GM18498 (cell line): ENCODE measurements at regions not wholly inside any gene's neighbourhood (a gene's known extent, or its start where the extent isn't known, plus 50 kb on each side); places are given as distances from the start of the nearest gene placed in this dataset.

Experiments
- ATAC-seq: cut with Tn5 transposase; IDR thresholded peaks from one replicate; pipeline ENCODE4 v1.9.1; 2021; ENCODE audit warnings: mild to moderate bottlenecking, moderate library complexity; ENCODE audit not compliant: unreplicated experiment

DNA sequence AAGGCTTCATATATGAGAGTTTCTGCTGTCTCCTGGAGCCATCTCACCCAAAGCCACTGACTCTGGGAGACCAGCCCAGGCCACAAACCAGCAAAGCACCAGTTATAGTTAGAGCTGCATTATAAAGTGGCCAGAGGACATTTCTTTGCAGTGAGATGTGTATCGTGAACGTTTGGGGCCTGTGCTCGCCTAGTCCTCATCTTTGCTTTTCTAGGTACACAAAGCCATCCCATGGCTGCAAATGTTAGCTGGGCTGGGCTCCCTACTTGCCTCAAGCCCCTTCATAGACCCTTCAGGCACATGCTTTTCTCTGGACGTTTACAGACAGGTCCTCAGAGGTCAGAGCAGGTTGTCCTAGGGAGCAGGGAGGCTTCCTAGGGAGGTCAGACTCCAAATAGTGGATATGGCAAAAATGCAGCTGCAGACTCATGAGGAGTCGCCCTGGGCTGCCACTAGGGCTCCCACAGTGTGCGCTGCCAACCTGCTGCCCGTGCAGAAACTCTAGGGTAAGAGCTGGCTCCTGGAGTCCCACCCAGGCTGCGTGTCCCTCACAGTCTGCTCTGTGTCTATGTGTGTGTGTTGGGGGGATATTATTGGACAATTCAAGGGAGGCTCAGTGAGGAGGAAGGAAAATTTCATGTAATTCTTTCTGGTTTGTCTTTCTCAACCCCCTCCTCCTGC is 141.0 kb downstream of the RPIA start:
- peak; percentile 5 for ATAC-seq

DNA sequence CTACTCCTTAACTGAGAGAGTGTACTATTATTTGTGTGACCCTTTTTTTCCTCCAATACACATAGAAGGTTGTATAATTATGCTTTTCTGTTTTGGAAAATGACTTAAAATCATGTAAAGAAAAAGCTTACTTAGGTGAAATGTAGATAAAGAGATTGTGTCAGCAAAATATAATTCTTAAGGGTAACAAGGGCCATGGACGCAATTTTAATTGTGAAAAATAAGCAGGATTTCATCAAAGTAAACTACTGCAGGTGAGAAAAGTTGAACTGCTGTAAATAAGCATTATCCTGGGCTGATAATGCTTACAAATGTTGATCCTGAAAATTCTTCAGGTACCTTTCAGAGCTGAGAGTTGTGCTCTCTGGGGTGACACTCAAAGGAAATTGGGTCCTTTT is 141.5 kb downstream of the RPIA start:
- ATAC-seq = no peak

DNA sequence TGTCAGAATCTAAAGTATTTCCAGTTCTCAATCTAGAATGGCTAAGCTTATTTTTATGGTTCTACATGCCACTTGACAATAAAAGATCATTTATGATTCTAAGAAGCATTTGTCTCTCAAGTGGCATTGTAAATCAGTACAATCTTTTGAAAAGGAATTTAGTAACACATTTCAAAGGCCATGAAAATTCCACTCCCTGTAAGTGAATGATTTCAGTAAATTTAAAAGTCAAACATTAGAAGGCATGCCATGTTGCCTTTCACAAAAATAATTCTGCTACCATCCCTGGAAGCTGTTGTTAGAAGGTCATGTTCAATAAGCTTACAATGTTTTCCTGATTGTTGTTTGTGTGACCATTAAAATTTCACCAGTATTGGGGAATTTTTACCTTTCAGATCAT is 142.9 kb downstream of the RPIA start:
- ATAC-seq = no peak

DNA sequence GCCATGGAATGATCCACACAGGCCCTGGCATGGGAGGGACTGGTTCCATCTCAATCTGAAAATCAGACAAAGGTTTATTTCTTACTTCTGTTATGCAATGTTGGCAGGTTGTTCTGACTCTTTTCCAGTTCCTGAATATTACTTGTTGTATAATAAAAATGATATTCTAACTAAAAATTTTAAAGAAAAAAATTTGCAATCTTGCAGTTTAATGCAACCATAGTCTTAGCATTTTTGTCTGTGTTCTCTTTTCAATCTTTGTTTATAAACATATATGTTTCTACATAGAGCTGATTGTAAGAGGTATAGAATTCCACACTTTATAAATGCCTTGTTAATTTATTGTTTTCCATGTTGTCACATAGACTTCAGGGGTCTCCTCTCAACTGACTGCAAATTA is 143.4 kb downstream of the RPIA start:
- no peak for ATAC-seq

DNA sequence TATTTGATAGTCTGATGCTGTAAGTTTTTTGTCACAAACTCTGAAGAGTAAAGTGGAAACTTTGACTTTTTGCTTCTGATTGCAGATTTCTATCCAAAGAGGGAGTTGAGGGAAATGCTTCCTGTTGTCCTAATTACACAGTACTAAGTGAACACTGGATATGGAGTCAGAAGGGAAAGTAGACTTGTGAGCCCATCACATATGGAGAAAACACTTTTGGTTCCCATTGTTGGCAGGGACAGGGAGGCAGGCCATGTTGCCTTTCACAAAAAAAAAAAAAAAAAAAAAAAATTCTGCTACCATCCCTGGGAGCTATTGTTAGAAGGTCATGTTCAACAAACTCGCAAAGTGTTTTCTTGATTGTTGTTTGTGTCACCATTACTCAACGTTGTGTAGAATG is 144.3 kb downstream of the RPIA start:
- ATAC-seq = no peak

DNA sequence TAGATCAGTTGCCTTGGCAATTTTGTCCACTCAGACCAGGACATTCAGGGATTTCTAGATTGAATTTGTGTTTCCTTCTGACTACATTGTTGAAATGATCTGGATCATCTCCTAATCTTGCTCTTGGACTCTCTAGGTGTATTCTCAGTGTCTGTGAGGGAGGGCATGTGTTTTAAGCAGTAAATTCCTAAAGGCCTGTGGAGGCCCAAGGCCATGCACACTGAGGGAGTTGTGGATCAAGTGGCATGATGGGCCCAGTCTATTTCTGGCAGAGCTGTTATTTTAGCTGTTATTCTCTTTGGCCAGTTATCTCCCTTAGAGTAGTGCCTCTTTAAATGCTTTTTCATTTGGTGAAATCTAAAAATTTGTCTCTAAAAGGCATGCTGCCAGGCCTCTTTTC is 144.9 kb downstream of the RPIA start:
- ATAC-seq = no peak

DNA sequence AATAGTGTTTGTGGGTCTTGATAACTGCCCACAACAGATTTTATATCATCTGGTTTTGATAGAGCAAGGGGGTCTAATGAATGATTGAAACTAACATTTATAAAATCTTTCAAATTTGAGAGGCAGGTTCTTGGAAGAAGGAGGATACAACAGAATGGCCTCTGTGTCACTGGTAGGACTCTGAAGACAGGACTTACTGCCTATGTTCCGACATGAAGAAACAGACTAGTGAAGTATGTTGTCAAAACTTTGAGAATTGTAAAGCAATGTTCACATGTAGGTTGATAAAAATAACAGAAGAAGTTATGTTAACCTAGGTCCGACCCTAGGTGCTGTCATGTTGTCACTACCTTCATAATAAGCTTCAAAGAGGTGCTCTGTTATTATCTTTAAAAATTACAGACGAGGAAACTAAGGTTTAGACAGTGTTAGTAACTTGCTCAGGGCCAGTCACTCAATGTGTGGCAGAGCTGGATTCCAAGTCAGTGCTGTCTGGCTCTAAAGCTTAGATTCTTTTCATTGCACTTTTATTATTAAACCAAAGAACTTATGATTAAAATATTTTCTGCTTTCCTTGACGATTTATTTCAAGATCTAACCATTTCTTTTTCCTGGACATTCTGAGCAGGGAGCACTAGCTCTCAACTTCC is 146.2 kb downstream of the RPIA start:
- peak; percentile 5 for ATAC-seq

DNA sequence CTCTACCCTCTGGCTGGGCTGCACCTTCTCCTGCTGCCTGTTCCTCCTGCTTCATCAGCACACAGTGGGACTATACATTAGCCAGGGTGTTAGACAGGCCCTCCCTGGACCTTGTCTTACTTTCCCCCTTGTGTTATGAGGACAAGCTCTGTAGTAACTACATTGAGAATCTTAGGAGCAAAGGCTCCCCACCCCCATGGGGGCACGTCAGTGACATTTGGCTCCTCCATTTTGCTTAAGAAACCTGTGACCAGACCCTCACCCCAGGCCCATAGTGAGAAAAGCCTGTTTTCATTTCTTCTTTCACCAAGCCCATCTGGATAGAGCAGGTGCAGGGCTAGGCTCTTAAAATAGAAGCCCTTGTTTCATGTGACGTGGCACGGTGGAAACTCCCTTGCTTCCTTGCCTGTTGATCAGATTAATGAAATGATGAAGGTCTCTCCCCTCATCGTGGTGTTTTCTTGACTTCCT is 146.7 kb downstream of the RPIA start:
- peak; percentile 84 for ATAC-seq

DNA sequence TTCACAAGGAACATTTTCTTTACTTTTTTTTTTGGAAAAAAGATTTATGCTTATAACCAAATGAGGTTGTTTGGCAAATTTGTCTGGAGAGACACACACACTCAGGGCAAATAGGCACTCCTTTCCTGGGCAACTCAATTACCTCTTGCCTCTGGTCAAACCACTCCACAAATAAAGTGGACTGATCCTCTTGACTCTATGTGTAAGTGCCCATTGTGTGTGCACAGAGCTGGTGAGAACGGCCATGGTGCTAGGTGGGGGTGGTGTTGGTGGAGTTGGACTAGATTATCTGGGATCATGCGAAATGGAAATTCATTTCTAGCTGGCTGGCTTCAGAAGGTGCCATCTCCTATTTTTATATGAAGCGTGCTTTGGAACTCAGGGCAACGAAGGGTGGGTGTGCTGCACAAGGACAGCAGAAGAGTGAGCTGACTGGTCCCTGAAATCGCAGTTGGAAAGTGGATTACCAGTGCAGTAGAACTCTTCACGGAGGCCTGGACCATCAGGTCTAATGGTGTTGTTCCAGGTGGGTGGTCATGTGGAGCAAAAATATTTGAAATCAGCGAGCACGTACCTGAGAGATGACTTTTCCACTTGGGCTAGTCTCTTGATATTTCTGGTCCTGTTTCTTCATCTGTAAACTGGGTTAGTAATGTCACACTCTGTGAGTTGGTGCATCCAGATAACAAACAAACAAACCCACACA is 149.9 kb downstream of the RPIA start:
- no peak for ATAC-seq

DNA sequence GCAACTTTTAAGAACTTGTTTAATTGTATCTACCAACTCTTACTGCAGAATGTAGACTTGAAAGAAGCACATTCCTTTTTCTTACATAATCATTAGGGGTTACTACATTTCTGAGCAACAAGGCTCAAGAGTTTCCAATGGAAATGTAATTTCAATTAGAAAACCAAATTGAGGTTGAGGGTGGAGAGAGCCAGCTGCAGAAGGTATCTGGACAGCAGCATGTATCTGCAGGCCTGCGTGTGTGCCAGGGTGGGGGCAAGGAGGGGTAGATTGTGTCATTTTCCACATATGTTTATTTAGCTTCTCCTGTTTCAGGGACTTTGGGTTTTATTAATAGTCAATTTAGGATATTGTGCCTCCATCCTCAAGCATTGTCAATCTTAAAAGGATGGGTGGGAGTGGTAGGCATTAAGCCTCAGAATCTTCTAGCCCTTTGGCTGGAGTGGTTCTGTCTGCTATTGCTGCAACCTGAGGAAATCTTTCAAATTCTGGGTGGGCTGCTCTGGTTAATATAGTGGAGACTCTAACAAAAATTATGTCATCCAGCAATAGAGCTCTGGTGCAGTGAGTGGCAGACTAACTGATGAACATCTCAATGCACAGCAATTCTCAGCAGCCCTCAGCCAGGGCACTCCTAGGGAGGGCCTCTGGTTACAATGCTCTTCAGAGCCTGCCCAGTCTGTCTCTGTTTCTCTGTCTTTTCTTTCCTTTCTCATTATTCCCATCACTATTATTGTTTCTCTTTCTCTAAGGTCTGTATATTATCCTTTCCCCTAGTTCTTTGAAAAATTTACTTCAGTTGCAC is 151.4 kb downstream of the RPIA start:
- ATAC-seq = no peak

DNA sequence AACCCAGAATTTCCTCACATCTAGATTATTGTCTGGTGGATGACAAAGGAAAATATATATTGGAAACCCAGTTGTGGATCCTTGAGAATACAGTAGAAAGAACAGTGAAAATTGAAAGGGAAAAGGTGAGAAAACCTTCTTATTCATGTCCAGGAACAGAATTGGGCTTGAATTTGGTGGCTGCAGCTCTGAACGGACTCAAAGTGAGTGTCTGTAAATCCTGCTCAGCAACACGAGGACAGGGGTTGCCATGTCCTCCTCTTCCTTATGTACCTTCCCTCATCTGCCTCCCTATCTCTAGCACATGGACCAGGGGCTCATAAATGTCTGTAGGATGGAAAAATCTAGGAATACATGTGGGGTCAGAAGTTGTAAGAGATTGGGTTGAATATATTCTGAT is 152.2 kb downstream of the RPIA start:
- no peak for ATAC-seq

DNA sequence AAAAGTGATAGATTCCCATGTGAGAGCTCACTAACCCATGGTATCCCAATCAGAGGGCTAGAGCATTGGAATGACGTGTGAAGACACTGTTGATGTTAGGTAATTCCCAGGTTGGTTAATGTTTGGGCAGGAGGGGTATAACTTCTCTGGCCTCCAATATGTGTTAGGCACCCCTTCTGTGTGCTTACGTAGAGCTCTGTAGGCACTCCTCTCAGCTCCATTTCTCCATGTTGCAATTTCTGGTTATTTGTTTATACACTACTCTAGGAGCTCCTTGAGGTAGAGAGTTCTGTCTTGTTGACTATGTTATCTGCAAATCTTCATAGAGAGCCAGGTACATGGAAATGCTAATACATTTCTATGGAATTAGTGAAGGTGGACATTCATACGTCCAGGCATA is 153.5 kb downstream of the RPIA start:
- ATAC-seq = no peak

DNA sequence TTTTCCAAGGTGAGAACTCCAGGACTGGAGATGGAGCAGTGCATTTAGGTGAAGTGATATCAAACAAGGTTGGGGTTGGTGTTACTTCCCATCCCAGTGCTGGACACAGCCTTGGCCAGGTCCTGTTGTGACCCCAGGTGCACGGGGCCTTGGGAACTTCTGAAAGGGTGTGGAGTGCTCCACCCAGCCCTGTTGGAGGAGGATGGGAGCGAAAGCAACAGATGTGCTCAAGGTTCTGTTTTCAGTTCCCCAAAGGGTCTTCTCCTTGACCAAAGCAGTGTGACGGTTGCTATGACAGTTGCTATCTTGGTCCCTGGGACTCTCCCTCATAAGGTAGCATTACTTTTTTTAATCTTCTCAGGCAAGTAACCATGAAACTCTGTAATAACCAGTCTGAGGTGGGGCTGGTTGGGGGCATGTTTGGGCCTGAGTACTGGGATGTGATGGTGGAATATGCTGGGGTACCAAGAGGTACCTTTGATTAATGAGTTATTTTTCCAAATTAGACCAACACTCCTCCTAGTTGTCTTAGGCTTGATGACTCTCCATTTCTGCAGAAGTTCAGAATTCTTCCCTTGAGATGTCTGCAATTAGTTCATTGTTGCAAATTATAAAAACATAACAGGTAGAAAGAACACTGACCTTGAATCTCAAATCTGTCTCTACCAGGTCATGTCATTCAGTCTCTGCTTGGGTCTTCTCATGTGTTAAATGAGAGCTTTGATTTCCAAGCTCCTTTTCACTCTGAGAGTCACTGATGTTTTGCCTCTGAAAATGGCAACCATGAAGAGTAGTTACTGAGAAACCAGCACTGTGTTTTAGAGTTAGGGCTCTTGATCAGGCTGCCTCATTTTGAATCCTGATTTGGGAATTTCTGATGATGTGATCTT is 154.5 kb downstream of the RPIA start:
- peak; percentile 89 for ATAC-seq

DNA sequence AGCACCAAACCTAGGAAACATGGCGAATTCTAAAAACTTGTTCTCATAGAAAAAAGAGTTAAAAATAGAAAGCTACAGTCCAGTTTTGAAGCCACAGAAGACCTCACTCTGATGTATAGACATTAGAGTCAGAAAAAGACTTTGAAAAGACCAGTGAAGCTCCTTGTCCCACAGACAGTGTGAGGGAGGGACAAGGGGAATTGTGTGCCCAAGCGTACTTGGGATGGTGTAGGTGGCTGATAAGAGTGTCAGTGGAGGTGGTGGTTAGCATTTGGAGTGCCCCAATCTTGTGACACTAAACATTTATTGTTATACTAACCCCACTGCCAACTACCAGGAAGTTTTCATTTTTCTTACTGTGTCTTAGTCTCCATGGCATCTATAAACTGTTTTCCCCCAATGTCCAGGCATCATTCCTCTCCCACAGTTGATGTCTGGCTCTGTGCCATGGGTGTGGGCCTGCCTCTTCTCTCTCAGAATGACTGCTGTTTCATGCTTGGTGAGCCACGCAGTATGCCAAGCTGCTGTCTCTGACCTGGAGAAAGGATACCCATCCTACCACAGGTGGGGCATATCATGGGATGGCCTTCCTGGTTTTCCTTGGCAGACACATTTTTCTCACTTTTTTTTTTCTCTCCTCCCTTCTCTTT is 161.4 kb downstream of the RPIA start:
- ATAC-seq = no peak

DNA sequence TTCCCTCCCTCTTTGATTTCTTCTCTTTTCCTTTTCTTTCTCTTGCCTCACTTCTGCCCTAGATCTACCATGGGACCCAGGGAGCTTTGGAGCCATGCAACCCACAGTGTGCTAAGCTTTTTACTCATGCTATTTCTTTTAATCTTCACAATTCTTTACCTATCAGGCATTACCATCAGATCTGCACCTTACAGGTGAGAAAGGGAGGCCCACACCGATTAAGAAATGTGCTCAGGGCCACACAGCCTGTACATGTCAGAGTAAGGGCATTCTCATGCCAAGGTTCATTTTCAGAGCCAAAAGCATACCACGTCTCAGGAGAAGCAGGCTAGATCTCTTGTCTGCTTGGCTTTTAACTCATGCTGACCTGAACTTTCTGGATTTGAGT is 161.9 kb downstream of the RPIA start:
- no peak for ATAC-seq

DNA sequence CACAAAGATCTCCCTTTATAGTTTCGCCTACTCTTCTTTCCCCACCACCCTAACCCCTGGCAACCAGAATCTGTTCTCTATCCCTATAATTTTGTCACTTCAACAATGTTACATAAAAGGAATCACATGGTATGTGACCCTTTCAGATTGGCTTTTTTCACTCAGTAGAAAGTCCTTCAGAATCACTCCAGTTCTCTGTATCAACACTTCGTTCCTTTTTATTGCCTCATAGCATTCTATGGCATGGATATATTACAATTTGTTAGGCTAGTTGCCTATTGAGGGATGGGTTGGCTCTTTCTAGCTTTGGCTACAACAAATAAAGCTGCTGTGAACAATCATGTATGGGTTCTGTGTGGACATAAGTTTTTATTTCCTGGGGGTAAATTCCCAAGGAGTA is 163.1 kb downstream of the RPIA start:
- ATAC-seq = no peak

DNA sequence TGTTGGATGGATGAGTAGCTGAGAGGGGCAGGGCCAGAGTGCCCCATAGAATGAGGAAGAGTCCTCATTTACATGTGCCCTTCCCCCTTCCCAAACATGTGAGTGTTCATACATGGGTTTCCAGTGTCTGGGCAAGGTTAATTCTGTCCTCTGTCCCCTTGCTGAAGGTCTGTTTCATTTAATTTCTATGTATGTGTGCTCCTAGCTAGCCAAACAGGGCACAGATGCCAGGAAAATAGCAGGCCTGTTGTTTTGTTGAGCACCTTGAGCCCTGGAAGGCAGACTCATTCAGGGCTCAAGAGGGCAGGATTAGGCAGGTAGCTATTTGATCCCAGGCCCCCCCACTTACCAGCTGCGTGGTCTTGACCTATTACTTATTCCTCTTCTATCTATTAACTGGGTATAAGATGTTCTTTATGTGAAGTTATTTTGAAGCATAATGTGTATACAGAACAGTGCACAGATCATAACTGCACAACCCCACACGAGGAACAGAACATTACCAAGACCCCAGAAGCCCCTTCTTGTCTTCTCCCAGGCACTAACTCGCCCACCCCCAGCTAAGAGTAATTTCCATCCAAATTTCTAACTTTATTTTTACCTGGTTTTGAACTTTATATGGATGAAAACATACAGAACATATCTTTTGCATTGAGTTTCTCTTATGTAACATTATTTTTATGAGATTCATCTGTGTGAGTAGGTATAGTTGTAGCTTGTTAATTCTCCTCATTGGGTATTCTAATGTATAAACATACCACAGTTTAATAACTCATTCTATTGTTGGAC is 164.3 kb downstream of the RPIA start:
- ATAC-seq = peak; percentile 47

DNA sequence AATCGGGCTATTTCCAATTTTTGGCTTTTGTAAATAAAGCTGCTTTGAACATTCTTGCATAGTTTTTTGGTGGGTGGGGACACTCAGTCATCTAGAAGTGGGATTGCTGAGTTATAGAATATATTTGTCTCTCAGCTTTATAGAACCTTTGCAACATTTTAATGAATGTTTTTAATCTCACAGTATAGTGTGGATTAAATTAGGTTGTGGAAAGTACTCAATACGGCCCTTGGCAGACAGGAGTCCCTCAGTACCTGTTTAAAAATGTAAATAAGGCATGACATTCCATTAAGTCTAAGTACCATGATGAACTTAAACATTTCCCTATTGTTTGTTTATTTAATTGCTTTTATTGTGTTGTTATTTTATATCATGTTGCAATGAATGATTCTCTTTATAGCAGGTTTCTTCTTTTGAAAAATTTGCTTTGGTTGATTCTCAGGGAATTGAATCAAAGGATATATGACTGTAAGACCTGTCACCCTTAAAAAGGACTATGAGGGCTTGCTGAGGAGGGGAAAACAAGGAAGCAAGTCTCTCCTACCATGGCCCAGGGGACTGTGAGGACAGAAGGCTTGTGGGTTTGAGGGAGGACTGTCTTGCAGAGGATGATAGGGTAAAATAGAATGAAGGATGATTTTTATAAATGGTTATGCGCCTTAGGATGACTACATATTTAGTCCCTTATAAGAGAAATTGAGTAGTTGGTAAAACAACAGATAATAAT is 165.1 kb downstream of the RPIA start:
- ATAC-seq = peak; percentile 16
